GM12872 (cell line): ENCODE measurements at regions not wholly inside any gene's neighbourhood (a gene's known extent, or its start where the extent isn't known, plus 50 kb on each side); places are given as distances from the start of the nearest gene placed in this dataset.

Experiments used
- CTCF ChIP-seq: IDR thresholded peaks from 3 replicates; pipeline ENCODE4 v1.5.1; 2011; ENCODE audit warnings: low read depth, mild to moderate bottlenecking, low read length, moderate library complexity; ENCODE audit not compliant: insufficient read depth

- no peak for TF ChIP-seq CTCF
Observed at GRCh38 chr10:130500261-130501000, 364.2 kb downstream of the GLRX3 start.

- no peak for TF ChIP-seq CTCF
Observed at GRCh38 chr10:130507461-130507860, 371.3 kb downstream of the GLRX3 start.

GRCh38 chr10:130509881-130510689 is 373.9 kb downstream of the GLRX3 start:
- no peak for TF ChIP-seq CTCF

GRCh38 chr10:130510755-130511154 is 374.6 kb downstream of the GLRX3 start:
- no peak for TF ChIP-seq CTCF

GRCh38 chr10:130511766-130512165 is 375.6 kb downstream of the GLRX3 start:
- TF ChIP-seq CTCF, result no peak

GRCh38 chr10:130512936-130513335 is 376.7 kb downstream of the GLRX3 start:
- no peak for TF ChIP-seq CTCF

- TF ChIP-seq CTCF, result no peak
Observed at GRCh38 chr10:130513686-130514476, 377.7 kb downstream of the GLRX3 start.
